NCI-H446 (cell line): ENCODE measurements at regions not wholly inside any gene's neighbourhood (a gene's known extent, or its start where the extent isn't known, plus 50 kb on each side); places are given as distances from the start of the nearest gene placed in this dataset.
"Not testable (repeated sequence)": the region's sequence is repeated elsewhere in the genome, so short reads cannot be mapped to it uniquely, and the experiment has no call there.

Experiments
- DNase-seq, 2 experiments: peaks; one replicate each; lab custom pipeline; 2025; lab: John Stamatoyannopoulos, UW

DNA sequence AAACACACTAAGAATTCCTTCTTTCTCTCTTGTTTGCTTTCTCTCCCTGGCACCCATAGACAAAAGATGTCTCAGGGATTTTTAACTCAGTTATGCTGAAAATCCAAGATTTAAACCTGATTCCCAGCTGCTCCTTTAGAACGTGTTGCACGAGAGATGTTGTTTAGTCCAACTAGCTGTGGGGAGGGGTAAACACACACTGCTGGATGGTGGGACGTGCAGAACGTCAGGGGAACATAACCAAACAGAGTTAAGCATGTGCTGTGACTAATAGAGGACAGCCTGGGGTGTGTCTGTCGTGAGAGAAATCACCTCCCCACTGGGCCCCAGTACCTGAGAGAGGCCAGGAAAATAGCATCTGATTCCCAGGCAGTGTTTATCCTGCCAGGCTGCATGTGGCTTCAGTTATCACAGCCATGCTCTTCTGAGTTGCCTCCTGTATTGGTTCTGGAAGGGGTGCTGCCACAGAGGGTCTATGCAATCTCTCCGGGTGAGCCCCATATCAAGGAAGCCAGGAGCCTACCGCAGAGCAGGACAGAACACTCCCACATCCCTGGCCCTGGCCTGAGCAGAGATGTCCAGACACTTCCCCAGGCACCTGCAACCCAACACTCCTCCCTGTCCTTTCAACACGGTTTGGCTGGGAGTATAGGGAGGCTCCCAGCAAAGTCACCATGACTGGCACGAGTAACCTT, 112.7 kb upstream of the EGLN3 start:
- no peak for DNase-seq

DNA sequence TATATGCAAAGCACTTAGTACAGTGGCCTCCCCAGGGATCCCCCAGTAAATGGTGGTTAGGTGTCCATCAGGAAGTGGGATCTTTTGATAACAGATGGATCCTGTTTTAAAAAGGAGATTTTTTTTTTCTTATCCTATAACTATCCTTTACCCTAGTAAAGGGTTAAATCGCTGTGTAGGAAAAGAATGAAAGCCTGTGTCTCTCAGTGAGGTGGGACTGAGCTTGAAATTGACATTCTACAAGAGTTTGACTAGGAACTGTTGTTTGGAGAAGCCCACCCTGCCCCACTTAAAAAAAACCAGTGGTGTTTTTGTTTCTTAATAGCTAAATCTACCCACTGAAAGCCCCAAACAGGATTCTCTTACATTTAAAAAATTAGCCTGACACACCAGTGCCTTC, 112.2 kb upstream of the EGLN3 start:
- no peak for DNase-seq

DNA sequence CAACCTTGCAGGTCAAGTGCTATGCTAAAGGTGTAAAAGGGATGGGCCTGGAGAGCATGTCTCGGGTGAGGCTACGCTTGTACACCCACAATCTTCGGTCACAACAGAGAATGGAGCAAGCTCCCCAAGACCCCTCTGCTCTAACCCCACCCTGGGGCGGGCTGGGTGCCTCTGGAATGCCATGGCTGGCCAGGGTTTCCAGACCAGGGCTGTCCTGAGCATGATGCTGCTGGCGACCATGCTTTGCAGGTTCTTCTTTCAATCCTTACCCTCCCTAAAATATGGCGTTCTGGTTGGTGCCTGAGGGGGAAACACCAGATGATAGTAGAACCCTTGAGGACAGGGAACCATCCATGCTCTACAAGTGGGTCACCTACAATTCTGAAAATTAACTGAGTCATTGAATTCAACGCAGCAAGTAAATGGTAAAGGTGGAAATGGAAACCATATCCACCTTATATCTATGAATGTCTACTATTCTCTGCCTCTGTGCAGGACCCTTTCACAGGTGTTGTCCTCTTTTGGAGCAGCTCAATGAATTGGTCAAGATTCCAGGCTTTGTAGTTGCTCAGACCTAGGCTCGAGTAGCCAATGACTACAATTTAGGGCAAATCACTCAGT, 111.6 kb upstream of the EGLN3 start:
- no peak for DNase-seq

DNA sequence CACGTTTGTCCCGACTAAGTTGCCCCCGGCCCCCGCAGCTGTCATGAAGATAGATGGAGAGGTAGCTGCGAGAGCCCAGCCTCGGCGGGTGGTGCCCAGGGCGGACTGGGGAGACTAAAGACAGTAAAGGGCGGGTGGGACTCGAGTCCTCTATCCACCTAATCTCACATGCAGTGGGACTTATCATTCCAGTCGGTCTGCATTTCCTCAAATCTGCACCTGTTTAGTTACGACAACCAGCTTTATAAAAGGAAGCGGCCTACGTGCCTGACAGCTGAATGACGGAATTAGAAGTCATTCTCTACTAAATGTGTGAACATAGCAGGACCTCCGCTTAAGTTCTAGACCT, 109.8 kb upstream of the EGLN3 start:
- DNase-seq = no peak

DNA sequence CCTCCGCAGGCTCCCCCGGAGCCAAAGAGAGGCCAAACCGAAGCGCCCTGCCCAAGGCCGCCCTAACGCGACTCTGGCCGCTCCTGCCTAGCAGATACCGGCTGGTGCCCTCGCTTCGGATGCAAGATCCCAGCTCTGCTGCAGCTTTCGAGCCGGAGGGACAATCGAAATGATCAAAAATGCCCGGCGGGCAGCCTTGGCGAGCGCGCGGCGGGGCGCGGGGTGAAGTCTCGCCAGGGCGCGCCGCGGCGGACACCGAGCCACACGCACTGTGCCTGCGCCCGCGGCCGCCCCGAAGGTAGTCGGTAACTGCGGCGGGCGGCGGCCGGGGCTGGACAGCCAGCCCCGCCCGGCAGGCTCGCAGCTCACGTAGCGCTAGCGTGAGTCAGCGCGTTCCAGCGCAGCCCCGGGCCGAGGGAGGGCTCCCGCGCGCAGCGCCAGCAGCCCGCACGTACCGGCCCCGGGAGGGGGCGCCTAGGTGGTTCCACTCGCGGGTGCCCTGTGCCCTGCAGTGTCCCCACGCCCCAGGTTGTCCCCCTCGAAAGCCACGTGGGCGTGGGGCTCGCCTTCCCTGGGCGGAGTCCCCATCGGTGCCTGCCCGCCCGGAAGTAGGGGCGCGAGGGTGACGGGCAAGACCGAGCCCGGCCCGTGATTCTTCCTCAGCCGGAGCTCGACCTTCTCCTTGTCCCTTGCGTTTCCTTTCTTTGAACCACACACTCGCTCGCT, 109.2 kb upstream of the EGLN3 start:
- DNase-seq = no peak

DNA sequence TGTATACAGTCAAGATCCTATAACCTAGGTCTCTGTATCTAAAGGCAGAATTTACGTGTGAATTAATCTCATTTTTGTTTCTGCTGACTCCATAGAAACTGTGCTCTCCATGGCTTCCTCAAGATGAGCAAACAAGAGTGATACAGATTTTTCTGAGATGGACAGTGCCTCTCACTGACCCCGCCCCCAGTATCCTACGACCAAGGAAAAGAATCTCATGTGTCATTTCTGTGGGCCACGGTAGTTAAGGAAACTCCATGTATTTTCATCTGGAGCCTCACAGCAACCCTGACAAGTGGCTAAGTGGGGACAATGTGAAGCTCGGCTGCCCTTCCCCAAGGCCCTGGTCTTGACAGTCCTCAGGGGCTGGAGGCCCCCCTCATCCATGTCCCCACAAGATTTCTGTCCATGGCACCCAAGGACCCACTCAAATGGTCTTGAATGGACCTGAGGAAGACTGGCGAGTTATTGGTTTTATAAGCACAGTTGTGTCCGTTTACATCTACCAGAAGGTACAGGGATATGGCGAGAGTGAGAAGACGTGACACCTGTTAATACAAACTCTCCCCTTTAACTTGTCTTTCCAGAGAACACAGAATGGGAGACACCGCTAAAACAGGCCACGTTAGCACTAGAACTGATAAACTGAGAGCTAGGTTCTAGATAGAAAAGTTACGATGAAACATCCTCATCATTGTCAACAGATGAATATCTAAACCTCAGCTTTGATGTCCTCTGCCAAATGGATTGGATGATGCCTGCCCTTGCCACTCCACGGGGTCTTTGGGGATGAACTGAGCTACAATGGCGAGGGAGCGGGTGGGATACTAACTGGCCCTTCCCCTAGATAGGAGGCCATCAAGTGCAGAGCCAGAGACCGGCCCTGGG, 108.4 kb upstream of the EGLN3 start:
- no peak for DNase-seq

DNA sequence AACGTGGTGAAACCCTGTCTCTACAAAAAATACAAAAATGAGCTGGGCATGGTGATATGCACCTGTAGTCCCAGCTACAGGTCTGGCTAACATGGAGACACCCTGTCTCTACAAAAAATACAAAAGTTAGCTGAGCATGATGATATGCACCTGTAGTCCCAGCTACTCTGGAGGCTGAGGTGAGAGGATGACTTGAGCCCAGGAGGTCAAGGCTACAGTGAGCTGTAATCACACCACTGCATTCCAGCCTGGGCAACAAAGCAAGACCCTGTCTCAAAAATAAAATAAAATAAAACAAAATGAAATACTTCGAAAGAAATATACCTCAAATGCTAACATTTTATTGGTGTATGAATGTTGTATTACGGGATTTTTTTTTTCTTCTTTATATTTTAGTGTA, 107.6 kb upstream of the EGLN3 start:
- no peak for DNase-seq

DNA sequence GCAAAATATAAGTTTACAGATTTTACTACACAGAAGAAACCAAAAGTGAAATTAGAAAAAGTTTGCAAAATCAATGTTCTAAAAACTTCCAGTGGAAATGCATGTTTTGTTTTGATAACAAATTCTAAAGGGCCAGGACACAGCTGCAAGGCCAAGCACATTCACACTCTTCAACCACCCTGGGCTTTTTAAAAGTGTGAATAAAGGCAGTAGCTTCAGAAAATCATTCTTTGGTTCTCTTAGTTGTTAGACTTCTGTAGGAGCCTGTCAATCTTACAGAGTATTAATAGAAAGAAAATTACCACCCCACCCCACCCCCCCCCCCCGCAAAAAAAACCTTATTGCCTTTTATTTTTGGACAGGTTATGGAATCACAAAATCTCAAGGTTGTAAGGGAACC, 105.2 kb upstream of the EGLN3 start:
- DNase-seq = no peak

DNA sequence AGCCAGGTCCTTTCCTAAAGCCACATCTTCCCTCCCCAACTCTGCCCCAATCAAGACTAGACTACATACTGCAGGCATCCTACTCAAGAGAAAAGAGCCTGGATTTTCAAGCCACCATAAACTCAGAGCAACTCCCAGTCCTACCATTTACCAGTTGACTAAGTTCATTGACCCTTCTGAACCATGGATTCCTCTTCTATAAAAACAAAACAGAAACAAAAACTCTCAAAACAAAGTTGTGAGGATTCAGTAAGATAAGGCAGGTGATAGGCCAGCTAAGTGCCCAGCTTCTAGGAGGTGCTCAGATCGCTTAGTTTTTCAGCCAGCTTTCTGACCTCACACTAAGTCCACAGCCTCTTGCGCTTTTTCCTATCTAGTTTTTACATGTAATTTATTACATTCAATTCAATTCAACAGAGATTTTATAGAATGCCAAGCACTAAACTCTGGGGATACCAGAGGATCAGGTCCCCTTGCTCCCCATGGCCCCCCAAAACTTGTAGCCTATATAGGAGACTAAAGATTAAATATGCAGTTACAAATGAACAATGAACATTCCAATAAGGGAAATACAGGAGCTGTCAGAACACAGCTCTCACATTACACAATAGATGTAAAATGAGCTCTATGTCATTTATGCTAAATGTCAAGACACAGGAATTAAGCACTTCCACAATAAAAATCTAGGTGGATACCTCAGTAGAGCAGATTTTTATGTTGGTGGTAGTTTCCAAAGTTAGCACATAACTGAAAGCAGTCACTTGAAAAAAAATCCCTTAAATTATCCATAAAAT, 104.5 kb upstream of the EGLN3 start:
- no peak for DNase-seq

DNA sequence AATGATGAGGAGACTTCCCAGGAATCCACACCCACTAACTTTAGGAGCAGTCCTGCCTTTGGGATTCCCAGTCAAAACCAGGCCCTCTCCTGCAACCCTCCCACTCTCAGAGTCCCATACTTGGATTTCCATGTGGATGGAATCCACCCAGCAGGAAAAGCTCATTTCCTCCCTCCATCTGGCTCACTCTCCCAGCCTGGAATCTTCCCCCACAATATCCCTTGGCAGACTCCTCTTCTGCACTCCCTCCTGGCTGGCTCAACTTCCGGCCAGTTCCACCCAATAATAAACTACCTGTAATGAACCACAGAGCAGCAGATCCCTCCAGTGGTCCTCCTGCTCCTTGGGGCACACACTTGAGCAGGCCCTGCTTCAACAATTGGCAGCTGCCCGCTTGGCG, 102.8 kb upstream of the EGLN3 start:
- DNase-seq = peak; percentile 35 to 60

DNA sequence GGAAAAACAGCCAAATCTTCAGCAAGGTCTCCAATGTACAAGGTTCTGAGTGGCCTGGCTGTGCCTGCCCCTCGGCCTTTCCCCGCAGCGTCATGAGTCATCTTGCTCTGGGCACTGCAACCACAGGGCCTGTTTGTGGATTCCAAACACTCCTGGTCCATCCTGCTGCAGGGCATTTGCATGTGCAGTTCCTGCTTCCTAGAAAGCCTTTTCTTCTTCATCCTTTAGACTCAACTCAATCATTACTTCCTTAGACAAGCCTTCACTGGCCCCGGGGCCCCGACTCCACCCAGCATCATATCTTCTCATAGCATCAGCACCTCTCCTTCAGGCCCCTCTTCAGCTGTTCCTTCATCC, 101.8 kb upstream of the EGLN3 start:
- DNase-seq = no peak

DNA sequence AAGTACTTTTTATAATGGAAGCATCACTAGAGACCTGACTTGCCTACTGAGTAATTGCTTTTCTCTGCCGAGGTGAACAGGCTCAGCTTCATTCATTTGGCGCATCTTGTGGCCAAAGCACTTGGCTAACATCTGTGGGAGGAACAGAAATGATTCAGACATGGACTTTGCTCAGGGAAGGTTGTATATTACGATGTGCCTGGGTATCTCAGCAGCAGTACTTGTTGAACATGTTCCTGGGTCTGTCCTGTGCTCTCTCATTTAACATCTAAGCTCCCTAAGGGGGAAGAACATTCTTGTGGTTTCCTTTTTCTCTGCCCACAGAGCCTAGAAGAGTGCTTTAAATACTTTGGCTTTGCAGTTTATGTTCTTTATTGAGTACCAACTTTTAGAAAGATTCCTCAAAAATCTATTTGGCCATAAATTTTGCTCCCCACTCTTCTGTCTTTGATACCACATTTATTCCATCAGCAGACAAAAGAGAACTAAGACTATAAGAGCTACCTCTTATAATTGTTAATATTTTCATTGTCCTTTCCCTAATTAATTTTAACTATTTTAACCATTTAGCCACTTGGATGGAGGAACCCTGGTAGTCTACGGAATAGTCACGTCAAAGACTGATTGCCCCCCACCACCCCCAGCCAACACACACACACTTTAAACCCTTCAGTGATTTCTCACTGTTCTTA, 101.2 kb upstream of the EGLN3 start:
- DNase-seq = no peak

DNA sequence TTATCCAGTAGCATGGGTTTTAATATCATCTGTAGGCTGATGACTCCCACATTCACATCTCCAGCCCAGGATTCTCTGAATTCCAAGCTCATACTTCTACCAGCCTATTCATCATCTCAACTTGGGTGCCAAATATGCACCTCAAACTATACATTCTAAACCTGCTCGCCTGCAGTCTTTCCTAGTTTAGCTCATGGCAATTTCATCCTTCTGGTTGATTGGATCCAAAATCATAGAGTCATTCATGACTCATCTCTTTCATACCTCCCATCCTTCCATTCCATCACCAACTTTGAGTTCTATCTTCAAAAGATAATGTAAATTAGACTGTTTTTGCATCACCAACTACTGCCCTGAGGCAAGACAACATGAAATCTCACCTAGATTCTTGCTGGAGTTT, 99.7 kb upstream of the EGLN3 start:
- DNase-seq = no peak

DNA sequence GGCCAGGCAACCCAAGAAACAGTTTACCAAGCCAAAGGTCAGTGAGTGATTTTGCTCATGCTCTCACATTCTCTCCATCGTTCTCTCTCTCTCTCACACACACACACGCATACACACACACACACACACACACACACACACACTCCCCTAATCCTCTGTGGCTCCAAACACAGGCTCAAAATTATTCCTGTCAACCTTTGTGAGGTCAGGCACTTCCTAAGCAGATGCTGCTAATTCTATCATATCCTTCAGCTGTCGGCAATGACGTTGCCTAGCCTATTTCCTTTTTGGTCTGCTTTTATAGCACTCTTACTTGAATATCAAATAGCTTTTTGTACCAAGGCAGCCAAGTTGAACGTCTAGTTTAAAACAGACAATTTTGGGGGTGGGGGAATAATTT, 98.9 kb upstream of the EGLN3 start:
- DNase-seq = no peak

DNA sequence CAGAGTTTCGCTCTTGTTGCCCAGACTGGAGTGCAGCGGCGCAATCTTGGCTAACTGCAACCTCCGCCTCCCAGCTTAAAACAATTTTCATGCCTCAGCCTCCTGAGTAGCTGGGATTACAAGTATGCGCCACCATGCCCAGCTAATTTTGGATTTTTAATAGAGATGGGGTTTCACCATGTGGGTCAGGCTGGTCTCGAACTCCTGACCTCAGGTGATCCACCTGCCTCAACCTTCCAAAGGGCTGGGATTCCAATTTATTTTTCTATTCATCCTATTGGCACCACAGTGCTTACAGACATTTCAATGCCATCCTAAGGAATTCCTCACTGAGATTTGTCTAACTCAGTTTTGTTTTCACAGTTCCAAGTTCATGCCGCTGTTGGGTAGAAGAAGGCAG, 98.3 kb upstream of the EGLN3 start:
- not testable (repeated sequence) for DNase-seq

DNA sequence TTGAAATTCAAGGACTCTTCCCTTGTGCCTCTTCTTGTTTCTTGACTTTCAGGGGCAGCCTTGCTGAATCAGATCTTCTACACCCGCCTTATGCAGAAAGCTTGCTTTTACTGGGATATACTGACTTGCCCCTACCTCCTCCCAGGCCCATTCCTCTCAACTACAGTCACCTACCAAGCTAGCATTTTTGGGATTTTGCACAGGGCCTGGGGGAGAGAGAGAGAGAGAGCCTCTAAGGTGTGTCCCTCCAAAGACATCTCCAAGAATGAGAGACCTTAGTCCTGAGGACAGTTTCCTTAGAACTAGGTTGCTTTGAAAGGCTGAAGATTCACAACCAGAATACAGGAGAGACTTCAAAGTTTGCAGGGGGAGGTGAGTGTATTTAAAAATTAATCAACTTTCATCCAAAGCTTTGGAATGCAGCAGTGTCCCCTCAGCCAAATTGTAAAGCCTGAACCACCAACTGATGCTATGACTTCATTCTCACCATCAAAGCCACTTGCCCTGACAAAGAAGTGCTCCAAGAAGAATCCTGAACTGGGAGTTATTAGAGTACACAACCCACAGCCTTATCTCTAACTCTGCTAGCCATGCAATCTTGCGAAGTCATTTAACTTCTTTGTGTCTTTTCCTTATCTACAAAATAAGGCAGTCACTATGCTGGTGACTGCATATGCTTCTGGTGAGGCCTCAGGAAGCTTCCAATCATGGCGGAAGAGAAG, 96.1 kb upstream of the EGLN3 start:
- no peak for DNase-seq

DNA sequence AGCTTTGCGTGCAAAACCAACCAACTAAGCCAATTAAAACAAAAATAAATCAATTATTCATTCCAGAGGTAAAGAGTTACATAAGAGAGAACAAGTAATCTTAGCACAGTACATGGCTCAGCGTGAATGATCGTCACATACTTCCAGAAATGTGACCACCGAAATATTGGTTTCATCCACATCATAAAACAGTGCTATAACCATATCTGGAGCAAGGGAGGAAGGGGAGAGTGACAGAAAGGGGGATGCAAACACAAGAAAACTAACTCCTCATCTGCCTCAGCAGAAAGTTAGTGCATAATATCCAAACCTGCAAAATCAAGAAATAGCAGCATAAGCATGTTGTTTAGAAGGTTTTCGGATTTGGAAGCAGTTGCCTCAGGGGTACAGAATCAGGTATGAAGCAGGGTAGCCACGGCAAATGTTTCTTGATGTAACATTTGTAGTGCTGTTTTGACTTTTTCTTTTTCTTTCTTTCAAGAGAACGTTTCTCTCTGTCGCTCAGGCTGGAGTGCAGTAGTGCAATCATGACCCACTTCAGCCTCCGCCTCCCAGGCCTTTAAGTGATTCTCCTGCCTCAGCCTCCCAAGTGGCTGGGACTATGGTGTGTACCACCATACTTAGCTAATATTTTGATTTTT, 93.9 kb upstream of the EGLN3 start:
- DNase-seq = no peak

DNA sequence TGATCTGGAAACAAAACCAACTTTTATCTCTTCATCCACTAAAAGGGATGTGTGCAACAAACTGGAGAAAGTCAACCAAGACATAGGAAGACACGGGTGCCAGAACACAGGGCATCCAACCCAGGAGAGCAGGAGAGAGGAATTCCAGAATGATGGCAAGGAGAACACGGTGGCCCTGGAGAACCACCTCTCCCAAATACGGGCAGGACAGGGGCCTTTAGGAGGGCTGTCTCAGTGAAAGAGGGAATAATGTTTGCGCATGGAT, 93.4 kb upstream of the EGLN3 start:
- no peak for DNase-seq

DNA sequence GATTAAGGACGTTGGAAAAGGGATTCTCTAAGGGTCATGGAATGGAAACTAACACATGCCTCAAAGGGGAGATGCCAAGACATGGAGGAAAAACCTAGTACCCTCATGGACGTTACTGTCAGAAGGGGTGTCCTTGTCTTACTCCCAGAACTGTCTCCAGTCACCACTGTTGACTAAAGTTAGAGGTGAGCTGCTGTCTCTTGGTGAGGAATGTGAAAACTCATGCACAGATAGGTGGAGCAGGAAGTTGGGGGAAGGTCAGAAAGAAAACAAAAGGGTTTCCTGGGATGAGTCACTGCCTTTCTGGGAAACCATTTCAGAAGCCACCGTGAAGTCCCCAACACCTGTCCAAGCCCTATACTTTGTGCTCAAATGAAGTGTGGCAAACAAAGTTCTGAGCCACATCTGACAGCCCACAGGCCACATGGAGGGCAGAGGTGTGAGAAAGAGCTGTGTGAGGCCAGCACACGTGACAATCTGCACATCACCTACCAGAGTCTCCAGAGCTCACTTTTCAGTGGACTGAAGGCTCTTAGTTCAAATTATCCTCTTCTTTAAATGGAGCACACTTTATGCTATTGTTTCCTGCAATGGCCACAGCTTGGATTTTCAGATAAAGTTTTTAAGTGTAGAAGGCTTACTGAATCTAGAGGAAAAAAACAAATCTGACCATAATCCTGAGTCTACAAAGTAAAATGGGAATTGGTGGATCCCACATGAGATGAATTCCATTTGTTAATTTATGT, 92.9 kb upstream of the EGLN3 start:
- DNase-seq = no peak

DNA sequence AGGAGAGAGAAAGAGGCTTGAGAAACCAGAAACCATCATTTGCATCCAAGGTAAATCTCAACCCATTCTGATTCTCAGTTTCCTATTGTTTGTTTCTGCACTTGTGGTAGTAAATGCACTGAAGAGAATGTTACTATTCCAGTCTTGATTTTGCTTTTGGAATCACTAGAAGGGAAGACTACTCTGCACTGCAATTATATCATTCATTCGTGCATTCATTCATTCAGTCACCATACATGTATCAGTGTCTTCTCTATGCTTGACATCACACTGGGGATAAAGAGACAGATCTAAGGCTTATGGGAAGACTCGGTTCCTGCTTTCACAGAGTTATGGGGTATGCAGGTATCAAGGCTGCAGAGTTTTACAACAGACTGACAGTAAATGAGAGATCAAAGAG, 90.3 kb upstream of the EGLN3 start:
- DNase-seq = no peak
